Skeletal muscle cell (primary cell): ENCODE measurements at regions not wholly inside any gene's neighbourhood (a gene's known extent, or its start where the extent isn't known, plus 50 kb on each side); places are given as distances from the start of the nearest gene placed in this dataset.
"Not testable (repeated sequence)": the region's sequence is repeated elsewhere in the genome, so short reads cannot be mapped to it uniquely, and the experiment has no call there.

Source experiments
- DNase-seq: peaks from one replicate; pipeline ENCODE4 v3.0.0-alpha.2; 2010; ENCODE audit warnings: low read depth
- H3K4me3 ChIP-seq: 2 replicates; pipeline ENCODE4 v1.5.1; 2011; ENCODE audit warnings: low read depth, mild to moderate bottlenecking, control low read depth, low read length, moderate library complexity

GRCh38 chrX:3803305-3803704 lies 89.9 kb upstream of the PRKX start:
- H3K4me3 ChIP-seq: no peak overlapping the region
- no peak for DNase-seq

GRCh38 chrX:3795411-3795810 lies 82.0 kb upstream of the PRKX start:
- DNase-seq, H3K4me3 ChIP-seq: not testable (repeated sequence)

- no peak overlapping the region for H3K4me3 ChIP-seq
- no peak for DNase-seq
These were observed 78.0 kb upstream of the PRKX start for GRCh38 chrX:3791449-3791848.

GRCh38 chrX:3788494-3789233 lies 75.2 kb upstream of the PRKX start:
- DNase-seq: no peak
- H3K4me3 ChIP-seq: no peak overlapping the region

GRCh38 chrX:3787856-3788255 lies 74.4 kb upstream of the PRKX start:
- DNase-seq: no peak
- no peak overlapping the region for H3K4me3 ChIP-seq

- not testable (repeated sequence) for DNase-seq, H3K4me3 ChIP-seq
These were observed 72.4 kb upstream of the PRKX start for GRCh38 chrX:3785822-3786221.

GRCh38 chrX:3780564-3780963 lies 67.1 kb upstream of the PRKX start:
- no peak overlapping the region for H3K4me3 ChIP-seq
- DNase-seq: no peak

- DNase-seq: no peak
- H3K4me3 ChIP-seq: no peak overlapping the region
These were observed 66.1 kb upstream of the PRKX start for GRCh38 chrX:3779546-3779945.

GRCh38 chrX:3777416-3777815 lies 64.0 kb upstream of the PRKX start:
- H3K4me3 ChIP-seq: no peak overlapping the region
- no peak for DNase-seq

- no peak overlapping the region for H3K4me3 ChIP-seq
- DNase-seq: no peak
These were observed 58.3 kb upstream of the PRKX start for GRCh38 chrX:3771766-3772165.

- DNase-seq: no peak
- H3K4me3 ChIP-seq: no peak overlapping the region
These were observed 55.4 kb upstream of the PRKX start for GRCh38 chrX:3768881-3769280.
